Type B pancreatic cell (in vitro differentiated cells): ENCODE measurements at regions not wholly inside any gene's neighbourhood (a gene's known extent, or its start where the extent isn't known, plus 50 kb on each side); places are given as distances from the start of the nearest gene placed in this dataset.

Experiments used
- DNase-seq: peaks from one replicate; pipeline ENCODE4 v3.0.0; 2021; ENCODE audit warnings: mixed read lengths; ENCODE audit not compliant: unreplicated experiment; ENCODE audit errors: extremely low spot score
- H3K27ac Mint-ChIP-seq: 2 replicates; pipeline ENCODE4 v1.8.0; 2021; ENCODE audit warnings: mild to moderate bottlenecking, mixed read lengths
- H3K27me3 Mint-ChIP-seq: 2 replicates; pipeline ENCODE4 v1.8.0; 2021; ENCODE audit warnings: mixed read lengths
- H3K36me3 Mint-ChIP-seq: 2 replicates; pipeline ENCODE4 v1.8.0; 2021; ENCODE audit warnings: mixed read lengths
- H3K4me1 Mint-ChIP-seq: one replicate; pipeline ENCODE4 v1.8.0; 2021; ENCODE audit warnings: mixed read lengths; ENCODE audit not compliant: unreplicated experiment
- H3K4me3 Mint-ChIP-seq: 2 replicates; pipeline ENCODE4 v1.8.0; 2021; ENCODE audit warnings: mild to moderate bottlenecking, mixed read lengths
- H3K9me3 Mint-ChIP-seq: 2 replicates; pipeline ENCODE4 v1.8.0; 2021; ENCODE audit warnings: mixed read lengths
- TF ChIP-seq, protein P1 (sequence below): fragments of 200-600 bp; sonication (generic); conservative IDR thresholded peaks from 2 replicates; pipeline ENCODE4 v1.5.0; 2021; ENCODE audit warnings: antibody characterized with exemption, mild to moderate bottlenecking

DNA sequence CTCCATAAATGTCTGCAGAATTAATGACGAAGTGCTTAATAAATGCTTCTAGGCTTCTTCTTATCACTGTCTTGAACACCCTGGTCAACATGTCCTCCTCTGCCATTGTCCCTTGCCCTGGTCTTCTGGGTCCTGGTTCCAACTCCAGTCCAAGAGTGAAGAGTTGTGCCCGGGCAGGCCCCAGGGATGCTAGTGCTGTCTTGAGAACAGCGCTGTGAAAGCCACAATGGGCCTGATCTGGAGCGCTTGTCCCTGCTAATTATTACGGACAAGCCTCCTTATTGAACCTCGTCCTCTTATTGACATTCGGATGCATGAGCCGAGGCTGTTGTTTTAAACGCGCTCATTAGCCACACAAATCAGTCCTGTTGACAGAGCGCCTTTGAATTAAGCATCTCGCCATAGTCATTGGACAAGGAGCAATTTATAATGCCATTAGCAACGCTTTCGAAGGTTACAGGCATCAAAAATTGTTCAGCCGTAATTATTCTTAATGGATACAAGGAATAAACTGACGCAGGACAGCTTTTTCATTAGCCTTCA lies 211.6 kb upstream of the POU3F1 start:
- no peak for DNase-seq
- Mint-ChIP-seq H3K36me3 (no peaks in the 10 kb centered on the region), H3K9me3 (no peaks in the 10 kb centered on the region), H3K4me1 (no peaks in the 10 kb centered on the region), H3K4me3 (no peak overlapping the region), H3K27me3 (peaks cover 79% of the 10 kb centered on the region), H3K27ac (no peak overlapping the region)
- TF ChIP-seq, protein P1, sequence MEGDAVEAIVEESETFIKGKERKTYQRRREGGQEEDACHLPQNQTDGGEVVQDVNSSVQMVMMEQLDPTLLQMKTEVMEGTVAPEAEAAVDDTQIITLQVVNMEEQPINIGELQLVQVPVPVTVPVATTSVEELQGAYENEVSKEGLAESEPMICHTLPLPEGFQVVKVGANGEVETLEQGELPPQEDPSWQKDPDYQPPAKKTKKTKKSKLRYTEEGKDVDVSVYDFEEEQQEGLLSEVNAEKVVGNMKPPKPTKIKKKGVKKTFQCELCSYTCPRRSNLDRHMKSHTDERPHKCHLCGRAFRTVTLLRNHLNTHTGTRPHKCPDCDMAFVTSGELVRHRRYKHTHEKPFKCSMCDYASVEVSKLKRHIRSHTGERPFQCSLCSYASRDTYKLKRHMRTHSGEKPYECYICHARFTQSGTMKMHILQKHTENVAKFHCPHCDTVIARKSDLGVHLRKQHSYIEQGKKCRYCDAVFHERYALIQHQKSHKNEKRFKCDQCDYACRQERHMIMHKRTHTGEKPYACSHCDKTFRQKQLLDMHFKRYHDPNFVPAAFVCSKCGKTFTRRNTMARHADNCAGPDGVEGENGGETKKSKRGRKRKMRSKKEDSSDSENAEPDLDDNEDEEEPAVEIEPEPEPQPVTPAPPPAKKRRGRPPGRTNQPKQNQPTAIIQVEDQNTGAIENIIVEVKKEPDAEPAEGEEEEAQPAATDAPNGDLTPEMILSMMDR = no peak

DNA sequence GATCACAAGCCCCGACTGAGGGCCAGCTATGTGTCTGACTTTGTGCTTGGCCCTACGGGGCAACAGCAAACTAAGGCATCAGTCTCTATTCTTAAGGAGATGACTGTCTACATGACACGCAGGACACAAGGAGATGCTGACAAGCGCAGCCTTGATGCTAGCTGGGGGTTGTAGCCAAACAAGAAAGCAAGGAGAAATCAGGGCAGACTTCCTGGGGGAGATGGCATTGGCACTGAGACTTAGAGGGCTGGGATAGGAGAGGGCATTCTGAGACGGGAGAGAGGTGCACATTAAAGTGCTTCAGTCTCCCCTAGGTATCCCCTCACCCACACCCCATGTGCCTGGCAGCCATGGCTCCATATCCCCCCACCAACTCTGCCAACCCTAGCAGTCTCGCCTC lies 210.8 kb upstream of the POU3F1 start:
- Mint-ChIP-seq H3K36me3 (no peaks in the 10 kb centered on the region), H3K9me3 (no peaks in the 10 kb centered on the region), H3K27ac (no peak overlapping the region), H3K4me1 (no peaks in the 10 kb centered on the region), H3K27me3 (peaks cover 83% of the 10 kb centered on the region), H3K4me3 (no peak overlapping the region)
- no peak for DNase-seq
- TF ChIP-seq, protein P1 = no peak

DNA sequence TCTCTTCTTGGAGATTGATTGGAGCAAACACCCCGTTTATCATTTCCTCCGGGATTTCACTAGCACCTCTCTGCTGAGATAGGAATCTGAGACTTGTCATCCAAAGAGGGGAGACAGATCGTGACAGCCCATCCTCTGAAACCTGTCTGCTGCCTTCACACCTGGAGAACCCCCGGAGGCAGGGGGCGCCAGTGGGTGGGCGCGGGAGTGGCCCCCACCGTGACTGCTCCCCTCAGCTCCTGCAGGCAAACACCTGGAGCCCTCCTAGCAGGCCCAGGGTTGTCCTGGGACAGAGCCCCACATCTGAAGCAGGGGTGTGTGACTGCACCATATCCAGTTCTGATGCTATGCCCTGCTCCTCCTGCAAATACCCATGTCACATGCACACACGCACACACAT lies 209.5 kb upstream of the POU3F1 start:
- DNase-seq = no peak
- no peaks in the 10 kb centered on the region for H3K4me1 Mint-ChIP-seq

DNA sequence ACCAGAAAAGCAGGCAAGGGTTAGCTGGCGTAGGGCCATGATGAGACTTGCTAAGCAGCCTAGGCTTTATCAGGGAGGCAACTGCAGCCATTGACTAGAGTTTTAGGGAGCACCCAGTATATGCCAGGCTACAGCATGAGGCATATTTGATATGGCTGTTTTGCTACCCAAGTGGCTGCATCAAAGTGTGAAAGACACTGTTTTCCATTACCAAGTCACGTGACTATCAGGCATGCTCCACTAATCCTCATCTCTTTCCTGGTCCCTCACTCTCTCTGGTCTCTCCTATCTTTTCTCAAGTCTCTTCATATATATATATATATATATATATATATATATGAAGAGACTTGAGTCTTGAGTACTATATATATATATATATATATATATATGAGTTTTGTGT lies 206.7 kb upstream of the POU3F1 start:
- Mint-ChIP-seq H3K4me1 (no peaks in the 10 kb centered on the region), H3K36me3 (no peaks in the 10 kb centered on the region), H3K27me3 (peaks cover 78% of the 10 kb centered on the region), H3K27ac (no peak overlapping the region), H3K4me3 (no peak overlapping the region), H3K9me3 (no peaks in the 10 kb centered on the region)
- TF ChIP-seq, protein P1 = no peak
- no peak for DNase-seq

More for the DNA sequence above, 209.5 kb upstream of the POU3F1 start:
- no peak overlapping the region for H3K27ac Mint-ChIP-seq
- H3K9me3 Mint-ChIP-seq = no peaks in the 10 kb centered on the region
- H3K4me3 Mint-ChIP-seq = no peak overlapping the region
- H3K27me3 Mint-ChIP-seq = peaks cover 71% of the 10 kb centered on the region
- TF ChIP-seq, protein P1 = no peak
- H3K36me3 Mint-ChIP-seq = no peaks in the 10 kb centered on the region

DNA sequence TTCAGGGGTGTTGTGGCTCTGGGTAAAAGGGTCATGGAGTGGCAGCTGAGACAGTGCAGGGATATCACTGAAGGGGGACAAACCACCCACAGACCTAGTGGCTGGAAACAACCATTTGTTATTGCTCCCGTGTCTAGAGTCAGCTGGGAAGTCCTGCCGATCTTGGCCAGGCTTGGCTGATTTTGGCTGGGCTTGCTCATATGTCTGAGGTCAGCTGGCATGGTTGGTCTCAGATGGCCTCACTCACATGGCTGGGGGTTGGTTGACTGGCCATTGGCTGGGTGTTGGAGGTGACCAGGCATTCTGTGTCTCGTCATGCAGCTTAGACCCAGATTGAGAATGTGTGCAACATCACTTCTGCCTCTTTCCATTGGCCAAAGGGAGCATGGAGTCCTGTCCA lies 203.8 kb upstream of the POU3F1 start:
- Mint-ChIP-seq H3K4me1 (peaks cover 15% of the 10 kb centered on the region), H3K36me3 (no peaks in the 10 kb centered on the region), H3K4me3 (no peak overlapping the region), H3K27me3 (peaks cover 78% of the 10 kb centered on the region), H3K9me3 (no peaks in the 10 kb centered on the region), H3K27ac (no peak overlapping the region)
- no peak for DNase-seq
- TF ChIP-seq, protein P1 = no peak

DNA sequence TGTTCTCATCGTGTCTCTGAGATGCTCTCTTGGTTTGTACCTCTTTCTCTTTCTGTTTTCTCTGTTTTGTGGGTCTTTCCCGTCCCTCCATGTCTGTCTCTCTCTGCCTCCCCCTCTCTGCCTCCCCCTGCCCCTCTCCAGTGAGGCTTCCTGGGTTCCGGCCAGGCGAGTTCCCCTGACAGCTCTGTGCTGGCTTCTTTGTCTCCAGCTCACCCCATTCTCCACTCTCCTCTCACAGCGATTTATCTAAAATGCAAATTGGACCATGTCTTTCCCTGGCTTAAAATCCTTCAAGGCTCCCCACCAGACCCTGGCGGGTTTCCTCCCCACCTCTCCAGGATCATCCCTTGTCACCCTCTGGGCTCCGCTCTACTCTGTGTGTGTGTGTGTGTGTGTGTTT lies 202.4 kb upstream of the POU3F1 start:
- Mint-ChIP-seq H3K36me3 (no peaks in the 10 kb centered on the region), H3K9me3 (no peaks in the 10 kb centered on the region), H3K27me3 (peaks cover 73% of the 10 kb centered on the region), H3K27ac (no peak overlapping the region), H3K4me1 (peaks cover 21% of the 10 kb centered on the region), H3K4me3 (no peak overlapping the region)
- DNase-seq = no peak
- TF ChIP-seq, protein P1 = no peak
